A673 (cell line): ENCODE measurements at regions not wholly inside any gene's neighbourhood (a gene's known extent, or its start where the extent isn't known, plus 50 kb on each side); places are given as distances from the start of the nearest gene placed in this dataset.
"Not testable (repeated sequence)": the region's sequence is repeated elsewhere in the genome, so short reads cannot be mapped to it uniquely, and the experiment has no call there.

ENCODE experiments used
- BruUV-seq: library from RNA; stranded (reverse); fragments of 400-500 nt; replicated peaks from 2 replicates; lab custom pipeline; 2021; lab: Mats Ljungman, UMichigan
- CTCF ChIA-PET: fragments of 300-600 bp; sonication (Branson Sonifier 250); formaldehyde crosslinking; loops from one replicate; lab custom pipeline; 2022; ENCODE audit warnings: antibody characterized with exemption; lab: Charles Lee
- POLR2A ChIA-PET: fragments of 300-600 bp; sonication (Branson Sonifier 250); formaldehyde crosslinking; loops from one replicate; lab custom pipeline; 2022; ENCODE audit warnings: antibody characterized with exemption; ENCODE audit not compliant: low non-redundant PET; lab: Charles Lee
- DNase-seq: peaks from one replicate; pipeline ENCODE4 v3.0.0-alpha.2; 2015; ENCODE audit warnings: low spot score
- H3K27ac ChIP-seq: fragments of 200-600 bp; sonication (generic); 2 replicates; pipeline ENCODE4 v1.5.1; 2016; ENCODE audit warnings: mixed run types, low read depth, mild to moderate bottlenecking, mixed read lengths, antibody characterized with exemption, low read length; ENCODE audit not compliant: poor library complexity, severe bottlenecking
- H3K27me3 ChIP-seq: fragments of 200-600 bp; sonication (generic); replicated peaks from 2 replicates; pipeline ENCODE4 v1.6.1; 2017; ENCODE audit warnings: mixed run types, low read depth, mild to moderate bottlenecking, mixed read lengths, antibody characterized with exemption, low read length; ENCODE audit not compliant: insufficient read depth, poor library complexity
- H3K36me3 ChIP-seq: fragments of 200-600 bp; sonication (generic); 2 replicates; pipeline ENCODE4 v1.6.1; 2016; ENCODE audit warnings: mixed run types, mild to moderate bottlenecking, mixed read lengths, antibody characterized with exemption, low read length; ENCODE audit not compliant: insufficient read depth, poor library complexity, severe bottlenecking
- H3K4me1 ChIP-seq: fragments of 200-600 bp; sonication (generic); 2 replicates; pipeline ENCODE4 v1.6.1; 2017; ENCODE audit warnings: mixed run types, mild to moderate bottlenecking, mixed read lengths, antibody characterized with exemption, low read length; ENCODE audit not compliant: insufficient read depth, poor library complexity, severe bottlenecking
- H3K4me3 ChIP-seq: fragments of 200-600 bp; sonication (generic); 2 replicates; pipeline ENCODE4 v1.5.1; 2016; ENCODE audit warnings: low read depth, mixed run types, mild to moderate bottlenecking, mixed read lengths, low read length; ENCODE audit not compliant: poor library complexity, severe bottlenecking
- H3K9me3 ChIP-seq: fragments of 200-600 bp; sonication (generic); 2 replicates; pipeline ENCODE4 v1.6.1; 2016; ENCODE audit warnings: mixed run types, low read depth, mild to moderate bottlenecking, mixed read lengths, antibody characterized with exemption, low read length; ENCODE audit not compliant: poor library complexity, severe bottlenecking
- EZH2 ChIP-seq: fragments of 200-600 bp; sonication (generic); IDR thresholded peaks from 2 replicates; pipeline ENCODE4 v1.6.1; 2017; ENCODE audit warnings: borderline replicate concordance, low read depth, mild to moderate bottlenecking, mixed read lengths, antibody characterized with exemption, low read length; ENCODE audit not compliant: poor library complexity, severe bottlenecking
- intact Hi-C: fragments of 100-400 bp; cut with micrococcal nuclease; formaldehyde crosslinking; loops from one replicate; pipeline ENCODE4 v1.10.0; 2022; ENCODE audit not compliant: unreplicated experiment
- TF ChIP-seq, protein P1 (sequence below): fragments of 300-800, 200-600 bp; sonication (generic); conservative IDR thresholded peaks from 2 replicates; pipeline ENCODE4 v1.5.1; 2017; ENCODE audit warnings: low read depth, mild to moderate bottlenecking, antibody characterized with exemption, low read length, moderate library complexity, mixed read lengths

DNA sequence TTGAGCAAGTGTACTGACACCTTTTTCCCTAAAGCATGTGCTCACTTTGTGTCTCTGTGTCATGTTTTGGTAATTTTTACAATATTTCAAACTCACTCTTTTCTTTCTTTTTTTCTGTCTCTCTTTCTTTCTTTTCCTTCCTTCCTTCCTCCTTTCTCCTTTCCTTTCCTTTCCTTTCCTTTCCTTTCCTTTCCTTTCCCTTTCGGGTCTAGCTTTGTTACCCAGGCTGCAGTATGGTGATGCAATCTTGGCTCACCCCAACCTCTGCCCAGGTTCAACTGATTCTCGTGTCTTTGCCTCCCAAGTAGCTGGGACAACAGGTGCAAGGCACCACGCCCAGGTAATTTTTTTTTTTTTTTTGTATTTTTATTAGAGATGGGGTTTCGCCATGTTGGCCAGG, 60.4 kb upstream of the TINAGL1 start:
- no peak overlapping the region for H3K27ac ChIP-seq
- no peaks in the 10 kb centered on the region for H3K36me3 ChIP-seq
- TF ChIP-seq, protein P1, sequence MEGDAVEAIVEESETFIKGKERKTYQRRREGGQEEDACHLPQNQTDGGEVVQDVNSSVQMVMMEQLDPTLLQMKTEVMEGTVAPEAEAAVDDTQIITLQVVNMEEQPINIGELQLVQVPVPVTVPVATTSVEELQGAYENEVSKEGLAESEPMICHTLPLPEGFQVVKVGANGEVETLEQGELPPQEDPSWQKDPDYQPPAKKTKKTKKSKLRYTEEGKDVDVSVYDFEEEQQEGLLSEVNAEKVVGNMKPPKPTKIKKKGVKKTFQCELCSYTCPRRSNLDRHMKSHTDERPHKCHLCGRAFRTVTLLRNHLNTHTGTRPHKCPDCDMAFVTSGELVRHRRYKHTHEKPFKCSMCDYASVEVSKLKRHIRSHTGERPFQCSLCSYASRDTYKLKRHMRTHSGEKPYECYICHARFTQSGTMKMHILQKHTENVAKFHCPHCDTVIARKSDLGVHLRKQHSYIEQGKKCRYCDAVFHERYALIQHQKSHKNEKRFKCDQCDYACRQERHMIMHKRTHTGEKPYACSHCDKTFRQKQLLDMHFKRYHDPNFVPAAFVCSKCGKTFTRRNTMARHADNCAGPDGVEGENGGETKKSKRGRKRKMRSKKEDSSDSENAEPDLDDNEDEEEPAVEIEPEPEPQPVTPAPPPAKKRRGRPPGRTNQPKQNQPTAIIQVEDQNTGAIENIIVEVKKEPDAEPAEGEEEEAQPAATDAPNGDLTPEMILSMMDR: no peak
- TF ChIP-seq EZH2: no peak
- BruUV-seq: no TSS peak
- intact Hi-C loops: no loop called here
- POLR2A ChIA-PET: no interaction called here
- H3K4me3 ChIP-seq: no peak overlapping the region
- H3K9me3 ChIP-seq: no peaks in the 10 kb centered on the region
- no peaks in the 10 kb centered on the region for H3K4me1 ChIP-seq
- CTCF ChIA-PET: no interaction called here
- H3K27me3 ChIP-seq: no peaks in the 10 kb centered on the region
- no peak for DNase-seq

DNA sequence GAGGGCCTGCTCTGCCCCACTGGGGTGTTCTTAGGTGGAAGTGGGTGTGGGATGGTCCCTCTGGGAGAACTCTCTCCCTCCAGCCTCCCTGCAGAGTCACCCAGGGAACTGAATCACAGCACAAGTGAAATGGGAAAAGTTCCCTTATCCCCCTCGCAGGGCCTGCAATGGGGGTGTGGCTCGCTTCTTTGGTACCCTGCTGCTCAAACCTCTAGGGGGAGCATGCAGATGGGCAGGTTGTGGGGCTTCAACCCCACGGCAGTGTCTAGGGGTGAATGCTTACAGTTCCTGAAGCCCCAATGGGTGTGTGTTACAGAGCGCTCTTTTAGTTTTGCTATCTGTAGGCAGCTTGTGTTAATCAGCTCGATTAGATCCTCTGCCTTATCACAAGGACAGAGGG, 59.0 kb upstream of the TINAGL1 start:
- CTCF ChIA-PET: no interaction called here
- no peaks in the 10 kb centered on the region for H3K9me3 ChIP-seq
- H3K27me3 ChIP-seq: no peaks in the 10 kb centered on the region
- no peak overlapping the region for H3K4me3 ChIP-seq
- no peaks in the 10 kb centered on the region for H3K36me3 ChIP-seq
- H3K4me1 ChIP-seq: no peaks in the 10 kb centered on the region
- TF ChIP-seq EZH2: no peak
- TF ChIP-seq, protein P1: 0 out of 2 replicates have a peak, but pooled peaks have one; percentile 22
- DNase-seq: no peak
- intact Hi-C loops: no loop called here
- BruUV-seq: no TSS peak
- H3K27ac ChIP-seq: no peak overlapping the region
- POLR2A ChIA-PET: no interaction called here

DNA sequence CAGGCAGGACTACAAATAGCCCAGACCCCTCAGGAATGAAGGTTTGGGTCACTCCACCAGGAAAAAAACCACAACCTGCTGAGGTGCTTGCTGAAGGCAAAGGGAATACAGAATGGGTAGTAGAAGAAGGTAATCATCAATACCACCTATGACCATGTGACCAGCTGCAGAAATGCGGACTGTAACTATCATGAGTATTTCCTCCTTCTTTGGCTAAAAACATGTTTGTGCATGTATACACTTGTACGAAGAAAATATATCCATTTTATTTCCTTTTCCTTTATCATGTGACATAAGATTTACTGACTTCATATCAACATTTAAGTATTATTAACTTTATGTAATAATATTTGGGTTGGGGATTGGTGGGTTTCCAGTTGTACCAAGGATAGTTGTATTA, 58.3 kb upstream of the TINAGL1 start:
- POLR2A ChIA-PET, intact Hi-C loops, H3K36me3 ChIP-seq, H3K9me3 ChIP-seq, H3K4me3 ChIP-seq, DNase-seq, H3K27ac ChIP-seq, H3K27me3 ChIP-seq, BruUV-seq, CTCF ChIA-PET, H3K4me1 ChIP-seq: not testable (repeated sequence)

DNA sequence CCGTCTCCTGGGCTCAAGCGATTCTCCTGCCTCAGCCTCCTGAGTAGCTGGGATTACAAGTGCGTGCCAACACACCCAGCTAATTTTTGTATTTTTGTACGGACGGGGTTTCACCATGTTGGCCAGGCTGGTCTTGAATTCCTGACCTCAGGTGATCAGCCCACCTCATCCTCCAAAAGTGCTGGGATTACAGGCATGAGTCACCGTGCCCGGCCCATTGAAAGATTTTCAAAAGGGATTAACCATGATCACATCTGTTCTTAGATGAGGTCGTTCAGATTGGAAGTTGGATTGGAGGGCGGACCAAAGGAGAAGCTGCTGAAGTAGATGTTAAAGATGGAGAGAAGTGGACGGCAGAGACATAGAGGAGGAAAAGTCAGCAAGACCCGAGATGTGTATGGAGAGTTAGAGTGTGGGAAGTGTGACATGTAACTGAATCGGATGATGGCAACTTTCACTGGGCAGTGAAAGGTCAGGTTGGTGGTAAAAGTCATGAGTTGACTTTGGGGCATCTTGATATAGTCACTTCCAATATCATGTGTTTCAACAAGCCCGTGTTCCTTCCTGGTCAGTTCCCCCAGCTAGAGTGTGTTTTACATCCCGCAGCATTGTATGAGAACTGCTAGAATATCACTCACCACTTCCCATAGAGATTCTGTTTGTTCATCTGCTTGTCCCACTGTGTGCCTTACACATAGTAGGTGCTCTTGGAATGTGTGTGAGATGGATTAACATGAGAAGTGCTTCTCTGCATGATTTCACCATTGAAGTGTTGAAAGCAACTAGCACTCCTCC, 54.4 kb upstream of the TINAGL1 start:
- intact Hi-C loops: no loop called here
- Histone ChIP-seq H3K4me3 (no peak overlapping the region), H3K4me1 (no peaks in the 10 kb centered on the region), H3K9me3 (no peaks in the 10 kb centered on the region), H3K36me3 (no peaks in the 10 kb centered on the region), H3K27ac (no peak overlapping the region), H3K27me3 (no peaks in the 10 kb centered on the region)
- TF ChIP-seq, protein P1: no peak
- BruUV-seq: no TSS peak
- CTCF ChIA-PET: no interaction called here
- no peak for DNase-seq
- POLR2A ChIA-PET: interaction anchor here (0.6 kb wide), 1 partner anchor 73 kb away, joined by 11 read pairs; no protein-coding TSS in a partner anchor
